Brain microvascular endothelial cell (primary cell): ENCODE measurements at regions not wholly inside any gene's neighbourhood (a gene's known extent, or its start where the extent isn't known, plus 50 kb on each side); places are given as distances from the start of the nearest gene placed in this dataset.

ENCODE experiments used
- DNase-seq: peaks from one replicate; pipeline ENCODE4 v3.0.0-alpha.2; 2020
- H3K27ac ChIP-seq: fragments of 250-450 bp; sonication (Bioruptor Pico); 2 replicates; pipeline ENCODE4 v1.5.1; 2020; ENCODE audit warnings: mild to moderate bottlenecking, moderate library complexity
- H3K27me3 ChIP-seq: fragments of 250-450 bp; sonication (Bioruptor Pico); replicated peaks from 2 replicates; pipeline ENCODE4 v1.5.1; 2020; ENCODE audit warnings: mild to moderate bottlenecking
- H3K36me3 ChIP-seq: fragments of 250-450 bp; sonication (Bioruptor Pico); replicated peaks from 2 replicates; pipeline ENCODE4 v1.5.1; 2020; ENCODE audit warnings: mild to moderate bottlenecking
- H3K4me3 ChIP-seq: 2 replicates; pipeline ENCODE4 v1.5.1; 2011; ENCODE audit warnings: low read depth, mild to moderate bottlenecking, control low read depth, low read length, moderate library complexity
- CTCF ChIP-seq: IDR thresholded peaks from 2 replicates; pipeline ENCODE4 v1.5.1; 2011; ENCODE audit warnings: low read depth, mild to moderate bottlenecking, moderate library complexity, low read length, control low read depth, inconsistent platforms; ENCODE audit errors: missing control alignments
- in situ Hi-C: cut with HindIII; loops from 2 replicates; pipeline ENCODE4 v1.10.0; 2017; ENCODE audit warnings: low sequenced_read_pairs, low pct_ligation_motif_present

GRCh38 chr7:84617265-84618030, 422.9 kb upstream of the SEMA3A start:
- in situ Hi-C loops, result no loop called here
- H3K27me3 ChIP-seq, result no peaks in the 10 kb centered on the region
- no peak overlapping the region for H3K4me3 ChIP-seq
- H3K36me3 ChIP-seq, result no peaks in the 10 kb centered on the region
- DNase-seq, result no peak
- no peak for TF ChIP-seq CTCF
- H3K27ac ChIP-seq, result no peak overlapping the region

GRCh38 chr7:84614821-84615501, 420.4 kb upstream of the SEMA3A start:
- TF ChIP-seq CTCF, result peak; percentile 21
- no peak overlapping the region for H3K4me3 ChIP-seq
- DNase-seq, result peak; percentile 2
- no peaks in the 10 kb centered on the region for H3K27me3 ChIP-seq
- in situ Hi-C loops, result no loop called here
- no peak overlapping the region for H3K27ac ChIP-seq
- H3K36me3 ChIP-seq, result no peaks in the 10 kb centered on the region

- Histone ChIP-seq H3K4me3 (no peak overlapping the region), H3K27me3 (no peaks in the 10 kb centered on the region), H3K27ac (no peak overlapping the region), H3K36me3 (no peaks in the 10 kb centered on the region)
- in situ Hi-C loops, result no loop called here
- no peak for TF ChIP-seq CTCF
- no peak for DNase-seq
Measured at GRCh38 chr7:84612981-84613681, 418.5 kb upstream of the SEMA3A start.

- Histone ChIP-seq H3K36me3 (no peaks in the 10 kb centered on the region), H3K4me3 (no peak overlapping the region), H3K27ac (no peak overlapping the region), H3K27me3 (no peaks in the 10 kb centered on the region)
- in situ Hi-C loops, result no loop called here
- no peak for DNase-seq
- TF ChIP-seq CTCF, result no peak
Measured at GRCh38 chr7:84611391-84611790, 416.8 kb upstream of the SEMA3A start.

GRCh38 chr7:84610390-84610789, 415.8 kb upstream of the SEMA3A start:
- no peak for DNase-seq
- H3K36me3 ChIP-seq, result no peaks in the 10 kb centered on the region
- no peak overlapping the region for H3K4me3 ChIP-seq
- H3K27me3 ChIP-seq, result no peaks in the 10 kb centered on the region
- no peak overlapping the region for H3K27ac ChIP-seq
- no peak for TF ChIP-seq CTCF
- in situ Hi-C loops, result no loop called here
